H1 (cell line): ENCODE measurements at regions not wholly inside any gene's neighbourhood (a gene's known extent, or its start where the extent isn't known, plus 50 kb on each side); places are given as distances from the start of the nearest gene placed in this dataset.

Experiments used
- CTCF ChIA-PET: fragments of 300-600 bp; sonication (Branson Sonifier 250); formaldehyde crosslinking; loops from one replicate; lab custom pipeline; 2021; ENCODE audit not compliant: partially characterized antibody; lab: Charles Lee
- POLR2A ChIA-PET: fragments of 300-600 bp; sonication (Branson Sonifier 250); formaldehyde crosslinking; loops from one replicate; lab custom pipeline; 2021; ENCODE audit warnings: inconsistent platforms; ENCODE audit not compliant: partially characterized antibody; lab: Charles Lee
- DNase-seq, 2 experiments: peaks; one replicate each; pipeline versions ENCODE4 v3.0.0 to v3.0.0-alpha.2; 2010 to 2022; ENCODE audit warnings: low spot score in 2 of 2, low read depth in 1 of 2, mixed read lengths in 1 of 2
- FAIRE-seq: peaks from 2 replicates; lab custom pipeline; 2011; peaks lifted over from hg19 to GRCh38; lab: Jason Lieb, UNC
- H2AFZ ChIP-seq: 2 replicates; pipeline ENCODE4 v1.8.1; 2012; ENCODE audit warnings: low read length, inconsistent platforms
- H2AK5ac ChIP-seq: 2 replicates; pipeline ENCODE4 v1.6.1; 2013; ENCODE audit warnings: low read depth, low read length
- H2BK120ac ChIP-seq: replicated peaks from 2 replicates; pipeline ENCODE3; 2013; ENCODE audit warnings: low read depth, low read length, inconsistent platforms
- H2BK12ac ChIP-seq: 2 replicates; pipeline ENCODE4 v1.6.1; 2013; ENCODE audit warnings: low read depth, low read length
- H2BK15ac ChIP-seq: 2 replicates; pipeline ENCODE4 v1.6.1; 2013; ENCODE audit warnings: low read length
- H2BK20ac ChIP-seq: 2 replicates; pipeline ENCODE4 v1.6.1; 2013; ENCODE audit warnings: low read length
- H2BK5ac ChIP-seq: 2 replicates; pipeline ENCODE4 v1.6.1; 2013; ENCODE audit warnings: low read depth, low read length
- H3K14ac ChIP-seq: 2 replicates; pipeline ENCODE4 v1.6.1; 2013; ENCODE audit warnings: inconsistent platforms; ENCODE audit not compliant: insufficient read length
- H3K18ac ChIP-seq: 2 replicates; pipeline ENCODE4 v1.6.1; 2013; ENCODE audit warnings: low read length; ENCODE audit errors: extremely low read depth
- H3K23ac ChIP-seq: 2 replicates; pipeline ENCODE4 v1.6.1; 2013; ENCODE audit warnings: inconsistent platforms; ENCODE audit not compliant: insufficient read length
- H3K23me2 ChIP-seq: 2 replicates; pipeline ENCODE4 v1.6.1; 2013; ENCODE audit warnings: low read depth, low read length
- H3K27ac ChIP-seq: 2 replicates; pipeline ENCODE4 v1.6.1; 2011; ENCODE audit warnings: low read depth, low read length, inconsistent platforms
- H3K27me3 ChIP-seq, 4 experiments: replicated peaks in 1 of 4; 1 replicate in 1 of 4; 2 replicates in 3 of 4; pipeline versions ENCODE4 v1.6.1 to v1.8.1; 2011 to 2013; ENCODE audit warnings: low read length in 3 of 4, mild to moderate bottlenecking in 3 of 4, inconsistent platforms in 2 of 4, mixed read lengths in 2 of 4, moderate library complexity in 1 of 4; ENCODE audit not compliant: control insufficient read depth in 3 of 4, insufficient read depth in 3 of 4; ENCODE audit errors: extremely low read depth in 1 of 4
- H3K36me3 ChIP-seq, 4 experiments: 2 replicates each; pipeline versions ENCODE4 v1.6.1 to v1.8.1; 2011 to 2013; ENCODE audit warnings: mild to moderate bottlenecking in 4 of 4, low read length in 3 of 4, moderate library complexity in 2 of 4, control low read depth in 1 of 4, inconsistent platforms in 1 of 4; ENCODE audit not compliant: insufficient read depth in 4 of 4, control insufficient read depth in 2 of 4
- H3K4ac ChIP-seq: replicated peaks from 2 replicates; pipeline ENCODE3; 2013; ENCODE audit warnings: low read length, low read depth, mixed read lengths, inconsistent platforms; ENCODE audit not compliant: insufficient read length
- H3K4me1 ChIP-seq, 4 experiments: replicated peaks in 1 of 4; 1 replicate in 1 of 4; 2 replicates in 3 of 4; pipeline versions ENCODE4 v1.6.1 to v1.8.1; 2011 to 2013; ENCODE audit warnings: low read length in 3 of 4, inconsistent platforms in 2 of 4, mixed read lengths in 1 of 4; ENCODE audit not compliant: insufficient read depth in 4 of 4, control insufficient read depth in 3 of 4
- H3K4me2 ChIP-seq, 2 experiments: 2 replicates each; pipeline versions ENCODE4 v1.6.1 to v1.8.1; 2011 to 2013; ENCODE audit warnings: low read depth in 2 of 2, low read length in 2 of 2, control low read depth in 1 of 2, inconsistent platforms in 1 of 2, mild to moderate bottlenecking in 1 of 2; ENCODE audit not compliant: insufficient read depth in 1 of 2
- H3K4me3 ChIP-seq, 4 experiments: fragments of 200-600, 300-600 bp in 1 of 4; sonication (generic), shearing (Covaris generic), sonication (Bioruptor Twin) in 1 of 4; 2 replicates each; pipeline versions ENCODE4 v1.5.1 to v1.8.1; 2011 to 2016; ENCODE audit warnings: low read length in 4 of 4, low read depth in 3 of 4, control low read depth in 2 of 4, inconsistent platforms in 2 of 4, mild to moderate bottlenecking in 2 of 4, mixed read lengths in 1 of 4, moderate library complexity in 1 of 4; ENCODE audit not compliant: insufficient read depth in 2 of 4; ENCODE audit errors: extremely low read depth in 1 of 4
- H3K56ac ChIP-seq: replicated peaks from 2 replicates; pipeline ENCODE3; 2013; ENCODE audit warnings: low read depth, mild to moderate bottlenecking, mixed read lengths, low read length, inconsistent platforms; ENCODE audit not compliant: insufficient read length
- H3K79me1 ChIP-seq: 2 replicates; pipeline ENCODE4 v1.6.1; 2013; ENCODE audit warnings: low read depth, low read length, control low read depth
- H3K79me2 ChIP-seq, 2 experiments: 2 replicates each; pipeline versions ENCODE4 v1.6.1 to v1.8.1; 2012 to 2013; ENCODE audit warnings: low read length in 2 of 2, mild to moderate bottlenecking in 2 of 2, inconsistent platforms in 1 of 2; ENCODE audit not compliant: insufficient read depth in 2 of 2, control insufficient read depth in 1 of 2
- H3K9ac ChIP-seq, 4 experiments: replicated peaks in 1 of 4; 1 replicate in 1 of 4; 2 replicates in 3 of 4; pipeline versions ENCODE4 v1.6.1 to v1.8.1; 2011 to 2013; ENCODE audit warnings: low read depth in 3 of 4, low read length in 3 of 4, control low read depth in 2 of 4, mild to moderate bottlenecking in 2 of 4, moderate library complexity in 2 of 4, inconsistent platforms in 1 of 4; ENCODE audit errors: extremely low read depth in 1 of 4
- H3K9me3 ChIP-seq, 2 experiments: 2 replicates each; pipeline versions ENCODE4 v1.6.1 to v1.8.1; 2012 to 2013; ENCODE audit warnings: mild to moderate bottlenecking in 2 of 2, moderate library complexity in 2 of 2, control low read depth in 1 of 2, inconsistent platforms in 1 of 2, low read depth in 1 of 2, low read length in 1 of 2, mixed read lengths in 1 of 2; ENCODE audit not compliant: insufficient read depth in 2 of 2
- H4K20me1 ChIP-seq, 2 experiments: replicated peaks in 1 of 2; 2 replicates each; pipeline versions ENCODE3 to v1.8.1; 2011 to 2013; ENCODE audit warnings: inconsistent platforms in 2 of 2, low read length in 2 of 2, mild to moderate bottlenecking in 1 of 2; ENCODE audit not compliant: insufficient read depth in 2 of 2, control insufficient read depth in 1 of 2
- H4K5ac ChIP-seq: 2 replicates; pipeline ENCODE4 v1.6.1; 2013; ENCODE audit warnings: low read length, low read depth, mixed read lengths, inconsistent platforms; ENCODE audit not compliant: insufficient read length
- H4K8ac ChIP-seq: 2 replicates; pipeline ENCODE4 v1.8.0; 2013; ENCODE audit warnings: mild to moderate bottlenecking, moderate library complexity, low read length, inconsistent platforms; ENCODE audit not compliant: insufficient read depth; ENCODE audit errors: extremely low read depth
- H4K91ac ChIP-seq: replicated peaks from 2 replicates; pipeline ENCODE3; 2013; ENCODE audit warnings: low read length, mixed read lengths, inconsistent platforms; ENCODE audit not compliant: insufficient read length
- ATF3 ChIP-seq: IDR thresholded peaks from 2 replicates; pipeline ENCODE4 v1.6.1; 2011; ENCODE audit warnings: low read depth, mild to moderate bottlenecking, low read length; ENCODE audit not compliant: insufficient read depth
- CBX8 ChIP-seq: fragments of 300-800, 300-1000 bp; sonication (generic); IDR thresholded peaks from 2 replicates; pipeline ENCODE4 v1.7.1; 2016; ENCODE audit warnings: low read depth, low read length, borderline replicate concordance
- CHD2 ChIP-seq: IDR thresholded peaks from 2 replicates; pipeline ENCODE4 v1.6.1; 2012; ENCODE audit warnings: low read length, improper control_type of control experiment
- GABPA ChIP-seq: IDR thresholded peaks from 2 replicates; pipeline ENCODE4 v1.6.1; 2011; ENCODE audit warnings: mild to moderate bottlenecking, low read length, moderate library complexity, borderline replicate concordance; ENCODE audit not compliant: insufficient read depth
- GTF2F1 ChIP-seq: IDR thresholded peaks from 2 replicates; pipeline ENCODE4 v1.6.1; 2012; ENCODE audit warnings: low read depth, low read length, improper control_type of control experiment, borderline replicate concordance
- JUND ChIP-seq: IDR thresholded peaks from 2 replicates; pipeline ENCODE4 v1.6.1; 2011; ENCODE audit warnings: mild to moderate bottlenecking, improper control_type of control experiment, low read length
- MAFK ChIP-seq: IDR thresholded peaks from 2 replicates; pipeline ENCODE4 v1.6.1; 2012; ENCODE audit warnings: low read depth, mild to moderate bottlenecking, improper control_type of control experiment, low read length
- RBBP5 ChIP-seq: IDR thresholded peaks from 2 replicates; pipeline ENCODE4 v1.7.1; 2012; ENCODE audit warnings: low read depth, mild to moderate bottlenecking, inconsistent platforms, low read length, moderate library complexity, borderline replicate concordance
- RNF2 ChIP-seq: fragments of 200-900, 300-1000 bp; sonication (generic); IDR thresholded peaks from 2 replicates; pipeline ENCODE4 v1.7.1; 2016; ENCODE audit warnings: borderline replicate concordance, low read depth, mild to moderate bottlenecking, antibody characterized with exemption, low read length; ENCODE audit not compliant: poor library complexity, severe bottlenecking; ENCODE audit errors: missing control alignments
- SIX5 ChIP-seq: IDR thresholded peaks from 2 replicates; pipeline ENCODE4 v1.6.1; 2011; ENCODE audit warnings: mild to moderate bottlenecking, low read depth, low read length
- SP1 ChIP-seq: IDR thresholded peaks from 2 replicates; pipeline ENCODE4 v1.6.1; 2011; ENCODE audit warnings: low read depth, low read length
- WGBS, 2 experiments: shearing (Covaris generic) in 1 of 2; methylation state at CpG; one replicate each; pipeline versions ENCODE4 v1.1.6 to v1.1.7; 2013 to 2015; ENCODE audit warnings: low lambda C conversion rate in 2 of 2, mixed read lengths in 2 of 2, inconsistent platforms in 1 of 2, low coverage in 1 of 2, missing lambda C conversion rate in 1 of 2; ENCODE audit not compliant: insufficient replicate concordance in 2 of 2, insufficient coverage in 1 of 2, insufficient read length in 1 of 2; ENCODE audit errors: extremely low coverage in 1 of 2, missing lambda C conversion rate in 1 of 2; 5-methylcytosine and 5-hydroxymethylcytosine counted together
- TF ChIP-seq, protein P1 (sequence below): IDR thresholded peaks from 2 replicates; pipeline ENCODE4 v1.6.1; 2012; ENCODE audit warnings: low read length, inconsistent platforms

DNA sequence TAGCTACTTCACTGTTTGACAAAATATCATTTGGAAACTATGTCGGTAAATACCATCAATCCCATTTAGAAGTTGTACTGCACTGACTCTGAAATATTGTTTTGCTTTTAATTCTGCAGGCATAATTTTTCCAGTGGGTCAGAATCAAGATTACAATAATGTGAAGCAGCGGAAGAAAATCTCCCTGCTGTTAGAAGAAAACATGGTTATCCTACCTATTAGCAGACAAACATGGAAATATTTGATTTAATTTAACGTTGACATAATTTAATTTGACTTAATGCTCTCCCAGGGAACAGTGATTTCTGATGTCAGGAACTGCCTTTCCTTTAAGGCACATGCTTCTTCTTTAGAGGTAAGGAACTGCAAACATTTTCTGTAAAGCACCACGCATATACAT lies 634.0 kb downstream of the LTN1 start:
- no peak overlapping the region for H3K27ac ChIP-seq
- no peak overlapping the region for H3K9ac ChIP-seq
- no peak overlapping the region for H3K4me2 ChIP-seq
- WGBS, 2 experiments = 87% methylated on average over 4 of the region's 4 CpGs; no CpG with 5 or more reads in 1 of the 2 experiments
- no peak overlapping the region for H3K18ac ChIP-seq
- H3K23me2 ChIP-seq = no peaks in the 10 kb centered on the region
- H3K14ac ChIP-seq = no peak overlapping the region
- no peak overlapping the region for H2AFZ ChIP-seq
- H2BK12ac ChIP-seq = no peak overlapping the region
- no peaks in the 10 kb centered on the region for H3K4me1 ChIP-seq
- ChIA-PET POLR2A (no interaction called here), CTCF (interaction anchor here (1.2 kb wide), 1 partner anchor 163 kb away, joined by 3 read pairs; no protein-coding TSS in a partner anchor)
- no peak overlapping the region for H3K4me3 ChIP-seq
- no peak overlapping the region for H3K4ac ChIP-seq
- no peaks in the 10 kb centered on the region for H3K27me3 ChIP-seq
- no peak overlapping the region for H4K5ac ChIP-seq
- no peak overlapping the region for H2BK120ac ChIP-seq
- no peaks in the 10 kb centered on the region for H3K79me2 ChIP-seq
- FAIRE-seq (no peak), DNase-seq (no peak)
- no peak overlapping the region for H2BK20ac ChIP-seq
- no peaks in the 10 kb centered on the region for H4K20me1 ChIP-seq
- H3K23ac ChIP-seq = no peak overlapping the region
- H3K36me3 ChIP-seq = no peaks in the 10 kb centered on the region
- H2AK5ac ChIP-seq = no peak overlapping the region
- H3K79me1 ChIP-seq = no peaks in the 10 kb centered on the region
- H4K91ac ChIP-seq = no peak overlapping the region
- no peak overlapping the region for H2BK15ac ChIP-seq
- H4K8ac ChIP-seq = no peak overlapping the region
- H3K56ac ChIP-seq = no peak overlapping the region
- H2BK5ac ChIP-seq = no peak overlapping the region
- H3K9me3 ChIP-seq = no peaks in the 10 kb centered on the region
- TF ChIP-seq ATF3 = no peak
- no peak for TF ChIP-seq RNF2
- no peak for TF ChIP-seq JUND
- no peak for TF ChIP-seq CBX8
- TF ChIP-seq MAFK = no peak
- TF ChIP-seq, protein P1, sequence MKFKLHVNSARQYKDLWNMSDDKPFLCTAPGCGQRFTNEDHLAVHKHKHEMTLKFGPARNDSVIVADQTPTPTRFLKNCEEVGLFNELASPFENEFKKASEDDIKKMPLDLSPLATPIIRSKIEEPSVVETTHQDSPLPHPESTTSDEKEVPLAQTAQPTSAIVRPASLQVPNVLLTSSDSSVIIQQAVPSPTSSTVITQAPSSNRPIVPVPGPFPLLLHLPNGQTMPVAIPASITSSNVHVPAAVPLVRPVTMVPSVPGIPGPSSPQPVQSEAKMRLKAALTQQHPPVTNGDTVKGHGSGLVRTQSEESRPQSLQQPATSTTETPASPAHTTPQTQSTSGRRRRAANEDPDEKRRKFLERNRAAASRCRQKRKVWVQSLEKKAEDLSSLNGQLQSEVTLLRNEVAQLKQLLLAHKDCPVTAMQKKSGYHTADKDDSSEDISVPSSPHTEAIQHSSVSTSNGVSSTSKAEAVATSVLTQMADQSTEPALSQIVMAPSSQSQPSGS = no peak
- TF ChIP-seq SP1 = no peak
- TF ChIP-seq GABPA = no peak
- TF ChIP-seq CHD2 = no peak
- TF ChIP-seq RBBP5 = no peak
- TF ChIP-seq GTF2F1 = no peak
- TF ChIP-seq SIX5 = no peak
